ENCODE measurements at regions not wholly inside any gene's neighbourhood (a gene's known extent, or its start where the extent isn't known, plus 50 kb on each side); places are given as distances from the start of the nearest gene placed in this dataset.

GRCh38 chr2:52886556-52886955, 881.0 kb upstream of the CHAC2 start:
- H3K4me3 ChIP-seq, result no peak overlapping the region
- TF ChIP-seq POLR2A (IDR thresholded peaks at IDR 0.05) (no peak), EP300 (IDR thresholded peaks at IDR 0.05) (no peak), POLR2AphosphoS5 (IDR thresholded peaks at IDR 0.05) (no peak), CTCF (IDR thresholded peaks at IDR 0.05) (no peak)
- H3K4me1 ChIP-seq, result no peaks in the 10 kb centered on the region
- DNase-seq (no peak), ATAC-seq (ENCODE audit: low FRiP score in 2 of 2) (no peak)
- no peaks in the 10 kb centered on the region for H3K27me3 ChIP-seq
- 85 to 90% methylated on average over 3 of the region's 3 CpGs for whole genome bisulfite sequencing, 2 donors
- H3K9me3 ChIP-seq, result no peaks in the 10 kb centered on the region
- H3K27ac ChIP-seq, result no peak overlapping the region
- no peaks in the 10 kb centered on the region for H3K36me3 ChIP-seq

- no peaks in the 10 kb centered on the region for H3K4me1 ChIP-seq
- no peak overlapping the region for H3K4me3 ChIP-seq
- no peak for ATAC-seq (ENCODE audit: low FRiP score in 2 of 2)
- TF ChIP-seq CTCF (IDR thresholded peaks at IDR 0.05) (no peak), EP300 (IDR thresholded peaks at IDR 0.05) (no peak), POLR2A (IDR thresholded peaks at IDR 0.05) (no peak), POLR2AphosphoS5 (IDR thresholded peaks at IDR 0.05) (no peak)
- 68 to 76% methylated on average over 3 of the region's 3 CpGs for WGBS, 2 donors
- no peak overlapping the region for H3K27ac ChIP-seq
- DNase-seq, result no peak
- no peaks in the 10 kb centered on the region for H3K36me3 ChIP-seq
- H3K9me3 ChIP-seq, result no peaks in the 10 kb centered on the region
- no peaks in the 10 kb centered on the region for H3K27me3 ChIP-seq
Measured at GRCh38 chr2:52884761-52885352, 882.7 kb upstream of the CHAC2 start.

- WGBS, 2 donors, result 45 to 54% methylated on average over 2 of the region's 2 CpGs
- TF ChIP-seq POLR2A (IDR thresholded peaks at IDR 0.05) (no peak), POLR2AphosphoS5 (IDR thresholded peaks at IDR 0.05) (no peak), CTCF (IDR thresholded peaks at IDR 0.05) (no peak), EP300 (IDR thresholded peaks at IDR 0.05) (no peak)
Measured at GRCh38 chr2:52882974-52883373, 884.6 kb upstream of the CHAC2 start.

GRCh38 chr2:52881606-52882005, 886.0 kb upstream of the CHAC2 start:
- Histone ChIP-seq H3K27me3 (no peaks in the 10 kb centered on the region), H3K4me3 (no peak overlapping the region), H3K4me1 (no peaks in the 10 kb centered on the region), H3K9me3 (no peaks in the 10 kb centered on the region), H3K36me3 (no peaks in the 10 kb centered on the region), H3K27ac (no peak overlapping the region)
- WGBS, 2 donors, result 81 to 95% methylated on average over 1 of the region's 1 CpG
- ATAC-seq (ENCODE audit: low FRiP score in 2 of 2) (no peak), DNase-seq (no peak)
- TF ChIP-seq CTCF (IDR thresholded peaks at IDR 0.05) (no peak), POLR2AphosphoS5 (IDR thresholded peaks at IDR 0.05) (no peak), POLR2A (IDR thresholded peaks at IDR 0.05) (no peak), EP300 (IDR thresholded peaks at IDR 0.05) (no peak)

More at GRCh38 chr2:52882974-52883373, 884.6 kb upstream of the CHAC2 start:
- Histone ChIP-seq H3K27ac (no peak overlapping the region), H3K9me3 (no peaks in the 10 kb centered on the region), H3K4me1 (no peaks in the 10 kb centered on the region), H3K36me3 (no peaks in the 10 kb centered on the region), H3K4me3 (no peak overlapping the region), H3K27me3 (no peaks in the 10 kb centered on the region)
- DNase-seq (no peak), ATAC-seq (ENCODE audit: low FRiP score in 2 of 2) (no peak)

GRCh38 chr2:52880872-52881271, 886.7 kb upstream of the CHAC2 start:
- Histone ChIP-seq H3K27me3 (no peaks in the 10 kb centered on the region), H3K4me1 (no peaks in the 10 kb centered on the region), H3K36me3 (no peaks in the 10 kb centered on the region), H3K4me3 (no peak overlapping the region), H3K27ac (no peak overlapping the region), H3K9me3 (no peaks in the 10 kb centered on the region)
- WGBS, 2 donors, result 74 to 87% methylated on average over 3 of the region's 3 CpGs
- no peak for ATAC-seq (ENCODE audit: low FRiP score in 2 of 2)
- no peak for DNase-seq
- TF ChIP-seq EP300 (IDR thresholded peaks at IDR 0.05), result no peak
- TF ChIP-seq POLR2AphosphoS5 (IDR thresholded peaks at IDR 0.05), result no peak
- no peak for TF ChIP-seq CTCF (IDR thresholded peaks at IDR 0.05)
- no peak for TF ChIP-seq POLR2A (IDR thresholded peaks at IDR 0.05)
